GM12865 (cell line): ENCODE measurements at regions not wholly inside any gene's neighbourhood (a gene's known extent, or its start where the extent isn't known, plus 50 kb on each side); places are given as distances from the start of the nearest gene placed in this dataset.

ENCODE experiments used
- DNase-seq: peaks from one replicate; pipeline ENCODE4 v3.0.0; 2010; ENCODE audit warnings: low read depth
- H3K4me3 ChIP-seq: 2 replicates; pipeline ENCODE4 v1.5.1; 2011; ENCODE audit warnings: mild to moderate bottlenecking, low read depth, low read length, control low read depth
- TF ChIP-seq, protein P1 (sequence below): IDR thresholded peaks from 2 replicates; pipeline ENCODE4 v1.5.1; 2011; ENCODE audit warnings: low read length, control low read depth, low read depth, inconsistent platforms; ENCODE audit not compliant: insufficient read depth; ENCODE audit errors: missing control alignments

DNA sequence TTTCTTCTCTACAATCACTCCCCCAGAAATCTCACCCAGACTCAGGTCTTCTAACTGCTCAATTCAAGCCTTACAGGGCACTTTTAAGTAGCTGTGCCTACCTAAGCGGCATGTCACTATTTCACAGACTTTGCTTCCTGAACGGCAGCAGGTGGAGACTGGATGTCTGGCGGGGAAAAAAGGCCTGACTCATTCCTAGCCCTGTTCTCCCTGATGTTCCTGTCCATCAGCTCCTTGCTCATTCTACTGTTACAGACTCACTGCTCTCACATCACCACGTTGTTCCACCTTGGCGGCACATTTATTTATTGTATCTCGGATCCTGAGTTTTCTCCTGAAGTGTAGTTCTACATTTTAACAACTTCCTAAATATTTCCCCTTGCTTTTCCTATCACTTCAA, 52.6 kb upstream of the ATP11B start:
- H3K4me3 ChIP-seq = no peak overlapping the region
- TF ChIP-seq, protein P1, sequence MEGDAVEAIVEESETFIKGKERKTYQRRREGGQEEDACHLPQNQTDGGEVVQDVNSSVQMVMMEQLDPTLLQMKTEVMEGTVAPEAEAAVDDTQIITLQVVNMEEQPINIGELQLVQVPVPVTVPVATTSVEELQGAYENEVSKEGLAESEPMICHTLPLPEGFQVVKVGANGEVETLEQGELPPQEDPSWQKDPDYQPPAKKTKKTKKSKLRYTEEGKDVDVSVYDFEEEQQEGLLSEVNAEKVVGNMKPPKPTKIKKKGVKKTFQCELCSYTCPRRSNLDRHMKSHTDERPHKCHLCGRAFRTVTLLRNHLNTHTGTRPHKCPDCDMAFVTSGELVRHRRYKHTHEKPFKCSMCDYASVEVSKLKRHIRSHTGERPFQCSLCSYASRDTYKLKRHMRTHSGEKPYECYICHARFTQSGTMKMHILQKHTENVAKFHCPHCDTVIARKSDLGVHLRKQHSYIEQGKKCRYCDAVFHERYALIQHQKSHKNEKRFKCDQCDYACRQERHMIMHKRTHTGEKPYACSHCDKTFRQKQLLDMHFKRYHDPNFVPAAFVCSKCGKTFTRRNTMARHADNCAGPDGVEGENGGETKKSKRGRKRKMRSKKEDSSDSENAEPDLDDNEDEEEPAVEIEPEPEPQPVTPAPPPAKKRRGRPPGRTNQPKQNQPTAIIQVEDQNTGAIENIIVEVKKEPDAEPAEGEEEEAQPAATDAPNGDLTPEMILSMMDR = no peak
- peak; percentile 14 for DNase-seq

DNA sequence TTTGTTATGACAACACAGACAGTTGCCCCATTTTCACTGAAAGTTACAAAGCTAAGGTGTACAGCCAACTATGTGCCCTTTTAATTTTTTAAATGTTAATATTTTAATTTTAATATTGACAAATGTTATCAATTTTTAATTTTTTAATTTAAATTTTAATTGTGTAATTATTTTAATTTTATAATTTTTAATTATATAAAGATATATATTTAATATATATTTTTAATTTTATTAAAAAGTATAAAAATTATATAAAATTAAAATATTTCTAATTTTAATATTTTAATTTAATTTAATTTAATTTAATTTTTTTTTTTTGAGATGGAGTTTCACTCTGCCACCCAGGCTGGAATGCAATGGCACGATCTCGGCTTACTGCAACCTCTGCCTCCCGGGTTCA, 52.1 kb upstream of the ATP11B start:
- DNase-seq = no peak
- TF ChIP-seq, protein P1 = no peak
- H3K4me3 ChIP-seq = no peak overlapping the region
